ENCODE measurements at regions not wholly inside any gene's neighbourhood (a gene's known extent, or its start where the extent isn't known, plus 50 kb on each side); places are given as distances from the start of the nearest gene placed in this dataset.

- POLR2A ChIA-PET: no interaction called here
- no peaks in the 10 kb centered on the region for H3K36me3 Mint-ChIP-seq (ENCODE audit: low read depth)
- peaks cover 51% of the 10 kb centered on the region for H3K27me3 Mint-ChIP-seq
Observed at GRCh38 chr12:105436636-105437035, 106.1 kb downstream of the C12orf75 start.

GRCh38 chr12:105440037-105440664 is 109.7 kb downstream of the C12orf75 start:
- no peaks in the 10 kb centered on the region for H3K36me3 ChIP-seq (ENCODE audit: insufficient read depth, low read length)
- intact Hi-C loops (cut with DNase I, micrococcal nuclease): no loop called here
- TF ChIP-seq, protein P1, sequence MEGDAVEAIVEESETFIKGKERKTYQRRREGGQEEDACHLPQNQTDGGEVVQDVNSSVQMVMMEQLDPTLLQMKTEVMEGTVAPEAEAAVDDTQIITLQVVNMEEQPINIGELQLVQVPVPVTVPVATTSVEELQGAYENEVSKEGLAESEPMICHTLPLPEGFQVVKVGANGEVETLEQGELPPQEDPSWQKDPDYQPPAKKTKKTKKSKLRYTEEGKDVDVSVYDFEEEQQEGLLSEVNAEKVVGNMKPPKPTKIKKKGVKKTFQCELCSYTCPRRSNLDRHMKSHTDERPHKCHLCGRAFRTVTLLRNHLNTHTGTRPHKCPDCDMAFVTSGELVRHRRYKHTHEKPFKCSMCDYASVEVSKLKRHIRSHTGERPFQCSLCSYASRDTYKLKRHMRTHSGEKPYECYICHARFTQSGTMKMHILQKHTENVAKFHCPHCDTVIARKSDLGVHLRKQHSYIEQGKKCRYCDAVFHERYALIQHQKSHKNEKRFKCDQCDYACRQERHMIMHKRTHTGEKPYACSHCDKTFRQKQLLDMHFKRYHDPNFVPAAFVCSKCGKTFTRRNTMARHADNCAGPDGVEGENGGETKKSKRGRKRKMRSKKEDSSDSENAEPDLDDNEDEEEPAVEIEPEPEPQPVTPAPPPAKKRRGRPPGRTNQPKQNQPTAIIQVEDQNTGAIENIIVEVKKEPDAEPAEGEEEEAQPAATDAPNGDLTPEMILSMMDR (IDR thresholded peaks at IDR 0.05): no peak
- no peak overlapping the region for H3K27ac Mint-ChIP-seq
- H3K4me1 ChIP-seq (ENCODE audit: insufficient read depth, low read length): no peaks in the 10 kb centered on the region
- H3K27ac ChIP-seq (ENCODE audit: low read depth in 1 of 2, low read length in 2 of 2): no peak overlapping the region
- H3K27me3 Mint-ChIP-seq: peaks cover 51% of the 10 kb centered on the region
- peaks cover 5% of the 10 kb centered on the region for H3K9me3 Mint-ChIP-seq
- H3K9me3 ChIP-seq (ENCODE audit: control insufficient read depth in 1 of 2, insufficient read depth in 1 of 2, low read length in 2 of 2): peaks cover 0 to 3% of the 10 kb centered on the region in 2 experiments
- no peak overlapping the region for H3K4me3 Mint-ChIP-seq
- no peaks in the 10 kb centered on the region for H3K4me1 Mint-ChIP-seq (ENCODE audit: low read depth)
- H3K4me3 ChIP-seq (ENCODE audit: low read length): no peak overlapping the region
- ATAC-seq (ENCODE audit: poor library complexity) (no peak), DNase-seq (no peak)
- ChIA-PET CTCF (no interaction called here), POLR2A (no interaction called here)
- peaks cover 7 to 24% of the 10 kb centered on the region in 2 experiments for H3K27me3 ChIP-seq (ENCODE audit: control insufficient read depth in 1 of 2, insufficient read depth in 2 of 2, low read length in 2 of 2)
- H3K36me3 Mint-ChIP-seq (ENCODE audit: low read depth): no peaks in the 10 kb centered on the region

More at GRCh38 chr12:105436636-105437035, 106.1 kb downstream of the C12orf75 start:
- H3K4me3 Mint-ChIP-seq: no peak overlapping the region
- DNase-seq: no peak
- H3K9me3 Mint-ChIP-seq: peaks cover 5% of the 10 kb centered on the region
- Histone ChIP-seq H3K4me1 (ENCODE audit: insufficient read depth, low read length) (no peaks in the 10 kb centered on the region), H3K27ac (ENCODE audit: low read depth in 1 of 2, low read length in 2 of 2) (no peak overlapping the region), H3K4me3 (ENCODE audit: low read length) (no peak overlapping the region), H3K36me3 (ENCODE audit: insufficient read depth, low read length) (no peaks in the 10 kb centered on the region), H3K27me3 (ENCODE audit: control insufficient read depth in 1 of 2, insufficient read depth in 2 of 2, low read length in 2 of 2) (peaks cover 0 to 11% of the 10 kb centered on the region in 2 experiments), H3K9me3 (ENCODE audit: control insufficient read depth in 1 of 2, insufficient read depth in 1 of 2, low read length in 2 of 2) (peaks cover 0 to 3% of the 10 kb centered on the region in 2 experiments)
- H3K4me1 Mint-ChIP-seq (ENCODE audit: low read depth): no peaks in the 10 kb centered on the region
- intact Hi-C loops (cut with DNase I, micrococcal nuclease): no loop called here
- H3K27ac Mint-ChIP-seq: no peak overlapping the region
- no peak for ATAC-seq (ENCODE audit: poor library complexity)
- TF ChIP-seq, protein P1 (IDR thresholded peaks at IDR 0.05): no peak
- CTCF ChIA-PET: no interaction called here

DNA sequence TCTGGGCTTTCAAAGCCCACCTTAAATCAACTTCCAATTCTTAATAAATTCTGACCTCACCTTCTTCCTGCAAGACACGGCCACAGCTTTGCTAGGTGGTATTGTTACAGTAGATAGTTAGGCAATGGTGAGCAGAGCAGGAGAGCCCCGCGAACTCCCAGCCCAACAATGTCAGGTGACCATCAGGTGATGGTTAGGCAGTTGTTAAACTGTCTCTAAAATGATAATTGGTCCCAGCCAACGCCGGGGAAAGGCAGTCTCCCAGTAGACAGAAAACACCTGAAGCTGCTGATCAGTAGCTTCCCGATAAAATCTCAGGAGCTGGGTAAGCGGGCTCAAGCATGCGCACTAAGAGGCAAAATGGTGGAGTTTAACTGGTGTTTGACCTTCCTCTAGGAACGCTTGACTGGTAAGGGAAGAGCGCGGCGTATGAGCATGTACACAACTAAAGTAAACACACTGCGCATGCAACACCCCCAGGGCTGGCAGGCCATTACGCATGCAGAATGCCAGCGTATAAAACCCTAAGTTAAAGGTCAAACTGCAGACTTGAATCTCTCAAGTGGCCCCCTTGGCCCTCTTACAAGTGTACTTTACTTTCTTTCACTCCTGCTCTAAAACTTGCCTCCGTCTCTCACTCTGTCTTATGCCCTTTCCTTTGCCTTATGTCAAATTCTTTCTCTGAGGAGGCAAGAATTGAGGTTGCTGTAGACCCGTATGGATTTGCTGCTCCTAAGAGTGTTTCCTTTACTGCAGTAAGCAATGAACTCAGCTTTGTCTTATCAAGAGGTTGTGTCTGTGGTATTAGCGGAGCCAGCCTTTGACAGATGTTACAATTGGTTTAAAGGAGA is 113.5 kb downstream of the C12orf75 start:
- DNase-seq (no peak), ATAC-seq (ENCODE audit: poor library complexity) (no peak)
- no peaks in the 10 kb centered on the region for H3K4me1 Mint-ChIP-seq (ENCODE audit: low read depth)
- intact Hi-C loops (cut with DNase I, micrococcal nuclease): no loop called here
- no peaks in the 10 kb centered on the region for H3K36me3 Mint-ChIP-seq (ENCODE audit: low read depth)
- Histone ChIP-seq H3K27me3 (ENCODE audit: control insufficient read depth in 1 of 2, insufficient read depth in 2 of 2, low read length in 2 of 2) (peaks cover 7 to 21% of the 10 kb centered on the region in 2 experiments), H3K4me3 (ENCODE audit: low read length) (no peak overlapping the region), H3K36me3 (ENCODE audit: insufficient read depth, low read length) (no peaks in the 10 kb centered on the region), H3K4me1 (ENCODE audit: insufficient read depth, low read length) (no peaks in the 10 kb centered on the region), H3K9me3 (ENCODE audit: control insufficient read depth in 1 of 2, insufficient read depth in 1 of 2, low read length in 2 of 2) (no peaks in the 10 kb centered on the region), H3K27ac (ENCODE audit: low read depth in 1 of 2, low read length in 2 of 2) (no peak overlapping the region)
- H3K4me3 Mint-ChIP-seq: no peak overlapping the region
- peaks cover 5% of the 10 kb centered on the region for H3K9me3 Mint-ChIP-seq
- no peak overlapping the region for H3K27ac Mint-ChIP-seq
- TF ChIP-seq, protein P1 (IDR thresholded peaks at IDR 0.05): no peak
- ChIA-PET POLR2A (no interaction called here), CTCF (no interaction called here)
- peaks cover 47% of the 10 kb centered on the region for H3K27me3 Mint-ChIP-seq

All from CD4-positive, alpha-beta T cell (primary cell).